ENCODE measurements at regions not wholly inside any gene's neighbourhood (a gene's known extent, or its start where the extent isn't known, plus 50 kb on each side); places are given as distances from the start of the nearest gene placed in this dataset.

GRCh38 chr6:106003268-106003987 lies 82.7 kb upstream of the PRDM1 start:
- Histone ChIP-seq H3K27me3 (ENCODE audit: low read depth) (peaks cover 82% of the 10 kb centered on the region), H3K9me3 (replicated peaks) (no peaks in the 10 kb centered on the region), H3K4me1 (no peaks in the 10 kb centered on the region), H3K4me3 (no peak overlapping the region), H3K27ac (replicated peaks) (no peak overlapping the region), H3K36me3 (no peaks in the 10 kb centered on the region)
- TF ChIP-seq CTCF (IDR thresholded peaks at IDR 0.05; ENCODE audit: borderline replicate concordance) = no peak
- intact Hi-C loops (cut with micrococcal nuclease) = no loop called here
- DNase-seq = no peak

GRCh38 chr6:106002005-106002404 lies 84.1 kb upstream of the PRDM1 start:
- Histone ChIP-seq H3K27ac (replicated peaks) (no peak overlapping the region), H3K9me3 (replicated peaks) (no peaks in the 10 kb centered on the region), H3K36me3 (no peaks in the 10 kb centered on the region), H3K4me1 (no peaks in the 10 kb centered on the region), H3K27me3 (ENCODE audit: low read depth) (peaks cover 83% of the 10 kb centered on the region), H3K4me3 (no peak overlapping the region)
- DNase-seq = no peak
- intact Hi-C loops (cut with micrococcal nuclease) = no loop called here
- no peak for TF ChIP-seq CTCF (IDR thresholded peaks at IDR 0.05; ENCODE audit: borderline replicate concordance)

DNA sequence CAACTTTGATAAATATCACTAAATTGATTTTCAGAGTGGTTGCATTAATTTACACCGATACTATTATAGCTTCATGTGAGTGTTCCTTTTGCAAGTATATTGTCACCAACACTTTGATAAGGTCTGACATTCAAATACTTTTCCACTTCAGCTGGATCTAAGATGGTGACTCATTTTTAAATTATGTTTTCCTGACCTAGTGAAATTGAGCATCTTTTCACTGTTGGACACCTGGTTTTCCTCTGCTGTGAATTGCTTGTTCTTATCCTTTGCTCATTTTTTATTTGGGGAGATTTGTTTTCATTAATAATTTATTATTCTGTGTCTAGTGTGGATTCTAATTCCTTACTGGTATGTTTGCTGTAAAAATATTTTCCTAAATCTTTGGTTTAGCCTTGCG lies 85.2 kb upstream of the PRDM1 start:
- H3K4me3 ChIP-seq = no peak overlapping the region
- no peaks in the 10 kb centered on the region for H3K4me1 ChIP-seq
- peaks cover 83% of the 10 kb centered on the region for H3K27me3 ChIP-seq (ENCODE audit: low read depth)
- H3K27ac ChIP-seq (replicated peaks) = no peak overlapping the region
- intact Hi-C loops (cut with micrococcal nuclease) = no loop called here
- DNase-seq = no peak
- H3K36me3 ChIP-seq = no peaks in the 10 kb centered on the region
- no peaks in the 10 kb centered on the region for H3K9me3 ChIP-seq (replicated peaks)
- no peak for TF ChIP-seq CTCF (IDR thresholded peaks at IDR 0.05; ENCODE audit: borderline replicate concordance)

DNA sequence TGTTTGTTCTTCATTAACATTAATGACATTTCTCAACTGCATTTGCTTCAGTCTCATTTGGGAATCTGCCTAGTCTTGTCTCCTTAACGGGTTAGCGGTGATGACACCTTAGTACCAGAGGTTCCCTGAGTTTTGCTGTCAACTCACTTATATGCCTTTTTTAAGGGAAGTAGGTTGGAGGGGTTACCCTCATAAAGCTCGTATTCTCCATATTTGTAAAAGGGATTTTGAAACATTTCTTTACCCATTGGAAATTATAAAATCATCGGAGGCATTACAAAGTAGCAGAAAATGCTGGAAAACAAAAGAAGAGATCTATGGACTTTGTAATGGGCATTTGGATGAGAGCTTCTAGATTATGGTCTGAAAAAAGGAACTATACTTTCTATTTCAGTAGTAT lies 88.7 kb upstream of the PRDM1 start:
- Histone ChIP-seq H3K36me3 (no peaks in the 10 kb centered on the region), H3K4me1 (peaks cover 25% of the 10 kb centered on the region), H3K4me3 (no peak overlapping the region), H3K9me3 (replicated peaks) (no peaks in the 10 kb centered on the region), H3K27ac (replicated peaks) (no peak overlapping the region), H3K27me3 (ENCODE audit: low read depth) (peaks cover 99% of the 10 kb centered on the region)
- intact Hi-C loops (cut with micrococcal nuclease) = loop anchor here (10.0 kb wide), 1 partner anchor 503 kb away; no protein-coding TSS in a partner anchor
- TF ChIP-seq CTCF (IDR thresholded peaks at IDR 0.05; ENCODE audit: borderline replicate concordance) = no peak
- no peak for DNase-seq

DNA sequence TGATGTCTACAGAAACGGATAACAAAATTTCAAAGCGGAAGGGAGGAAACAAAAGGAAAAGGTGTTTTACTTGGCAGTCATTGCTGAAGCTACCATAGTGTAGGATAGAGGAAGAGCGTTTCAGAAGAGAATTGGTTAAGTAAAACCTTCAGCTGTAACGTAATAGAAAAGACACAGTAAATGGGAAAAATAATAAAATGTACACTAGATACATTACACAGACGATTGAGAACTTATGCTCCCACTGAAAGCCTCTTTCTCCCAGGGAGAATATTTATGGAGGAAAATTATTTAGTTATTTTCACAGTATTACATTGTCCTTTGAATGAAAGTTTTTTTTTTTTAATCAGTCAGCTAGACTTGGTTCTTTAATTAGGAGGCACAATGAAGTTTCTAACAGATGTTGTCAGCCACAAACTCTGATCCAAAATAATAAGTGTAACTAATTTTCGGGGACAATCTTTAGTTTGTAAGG lies 90.7 kb upstream of the PRDM1 start:
- H3K9me3 ChIP-seq (replicated peaks) = no peaks in the 10 kb centered on the region
- DNase-seq = no peak
- H3K36me3 ChIP-seq = no peaks in the 10 kb centered on the region
- H3K4me1 ChIP-seq = peaks cover 35% of the 10 kb centered on the region
- intact Hi-C loops (cut with micrococcal nuclease) = loop anchor here (10.0 kb wide), 1 partner anchor 501 kb away; no protein-coding TSS in a partner anchor
- peak overlapping the region; percentile 75 for H3K27ac ChIP-seq (replicated peaks)
- peaks cover 100% of the 10 kb centered on the region for H3K27me3 ChIP-seq (ENCODE audit: low read depth)
- TF ChIP-seq CTCF (IDR thresholded peaks at IDR 0.05; ENCODE audit: borderline replicate concordance) = no peak
- peak overlapping the region; percentile 72 for H3K4me3 ChIP-seq

Data from left ventricle myocardium inferior (tissue), 1 donor.